SU-DHL-6 (cell line): ENCODE measurements at regions not wholly inside any gene's neighbourhood (a gene's known extent, or its start where the extent isn't known, plus 50 kb on each side); places are given as distances from the start of the nearest gene placed in this dataset.

Experiments used
- H2AFZ ChIP-seq: fragments of 200-600 bp; sonication (generic); 2 replicates; pipeline ENCODE4 v1.6.1; 2014; ENCODE audit warnings: low read depth, mild to moderate bottlenecking, moderate library complexity, mixed read lengths, antibody characterized with exemption, low read length; ENCODE audit not compliant: severe bottlenecking
- H3F3A ChIP-seq: fragments of 200-600 bp; shearing (Covaris generic); 2 replicates; pipeline ENCODE4 v1.6.0; 2016; ENCODE audit warnings: antibody characterized with exemption, mild to moderate bottlenecking; ENCODE audit not compliant: insufficient read depth
- H3K27ac ChIP-seq: fragments of 200-600 bp; sonication (generic); 2 replicates; pipeline ENCODE4 v1.5.1; 2016; ENCODE audit warnings: low read depth, mild to moderate bottlenecking, low read length, moderate library complexity, mixed read lengths
- H3K27me3 ChIP-seq: fragments of 200-600 bp; sonication (generic), shearing (Covaris generic); 2 replicates; pipeline ENCODE4 v1.6.0; 2014; ENCODE audit warnings: mild to moderate bottlenecking, low read length
- H3K36me3 ChIP-seq: fragments of 200-600 bp; sonication (generic); 2 replicates; pipeline ENCODE4 v1.6.1; 2014; ENCODE audit warnings: mild to moderate bottlenecking, low read length, mixed read lengths
- H3K4me2 ChIP-seq: fragments of 300-600, 200-600 bp; shearing (Covaris generic), sonication (generic); 2 replicates; pipeline ENCODE4 v1.6.0; 2014; ENCODE audit warnings: low read length, low read depth, mild to moderate bottlenecking; ENCODE audit not compliant: poor library complexity, severe bottlenecking
- H3K4me3 ChIP-seq: fragments of 200-600 bp; sonication (generic); 2 replicates; pipeline ENCODE4 v1.5.1; 2014; ENCODE audit warnings: antibody characterized with exemption, low read length, mild to moderate bottlenecking, mixed read lengths; ENCODE audit not compliant: insufficient read depth, poor library complexity, severe bottlenecking
- H3K79me2 ChIP-seq: fragments of 200-600 bp; sonication (generic); 2 replicates; pipeline ENCODE4 v1.6.1; 2014; ENCODE audit warnings: mild to moderate bottlenecking, low read length, moderate library complexity; ENCODE audit not compliant: insufficient read depth
- H3K9ac ChIP-seq: fragments of 200-600 bp; sonication (generic); 2 replicates; pipeline ENCODE4 v1.7.0; 2014; ENCODE audit warnings: mild to moderate bottlenecking, low read length
- H3K9me2 ChIP-seq: fragments of 200-600 bp; sonication (generic); replicated peaks from 2 replicates; pipeline ENCODE4 v1.6.1; 2014; ENCODE audit warnings: low read length; ENCODE audit not compliant: insufficient read depth
- H3K9me3 ChIP-seq: fragments of 200-600 bp; sonication (generic); 2 replicates; pipeline ENCODE4 v1.6.1; 2014; ENCODE audit warnings: low read length, mixed read lengths; ENCODE audit not compliant: insufficient read depth
- H4K20me1 ChIP-seq: fragments of 200-600 bp; sonication (generic); 2 replicates; pipeline ENCODE4 v1.6.1; 2014; ENCODE audit warnings: low read depth, mild to moderate bottlenecking, antibody characterized with exemption, low read length, moderate library complexity, mixed read lengths
- CTCF ChIP-seq: fragments of 200-600 bp; sonication (generic); IDR thresholded peaks from one replicate; pipeline ENCODE4 v1.5.1; 2017; ENCODE audit warnings: antibody characterized with exemption, mild to moderate bottlenecking, low read length, moderate library complexity; ENCODE audit not compliant: insufficient read depth, poor library complexity, severe bottlenecking
- EZH2phosphoT487 ChIP-seq: fragments of 200-600 bp; sonication (generic), shearing (Covaris generic); conservative IDR thresholded peaks from 2 replicates; pipeline ENCODE4 v1.6.1; 2018; ENCODE audit warnings: mild to moderate bottlenecking, antibody characterized with exemption, low read length, moderate library complexity, mixed read lengths

- no peak overlapping the region for H3K4me3 ChIP-seq
- H3K79me2 ChIP-seq = no peaks in the 10 kb centered on the region
- H3K9me3 ChIP-seq = no peaks in the 10 kb centered on the region
- H3K4me2 ChIP-seq = no peak overlapping the region
- no peaks in the 10 kb centered on the region for H3K36me3 ChIP-seq
- no peaks in the 10 kb centered on the region for H3F3A ChIP-seq
- no peaks in the 10 kb centered on the region for H3K27me3 ChIP-seq
- no peaks in the 10 kb centered on the region for H3K9me2 ChIP-seq
- no peak overlapping the region for H3K27ac ChIP-seq
- no peak overlapping the region for H2AFZ ChIP-seq
- H3K9ac ChIP-seq = no peak overlapping the region
- H4K20me1 ChIP-seq = no peaks in the 10 kb centered on the region
- TF ChIP-seq EZH2phosphoT487 = no peak
- TF ChIP-seq CTCF = no peak
These were observed 401.1 kb downstream of the EFNA5 start for GRCh38 chr5:107269678-107270077.

- Histone ChIP-seq H3K9me3 (no peaks in the 10 kb centered on the region), H3K4me2 (no peak overlapping the region), H3K36me3 (no peaks in the 10 kb centered on the region), H3F3A (no peaks in the 10 kb centered on the region), H3K4me3 (no peak overlapping the region), H3K9me2 (no peaks in the 10 kb centered on the region), H3K79me2 (no peaks in the 10 kb centered on the region), H3K27ac (no peak overlapping the region), H3K9ac (no peak overlapping the region), H2AFZ (no peak overlapping the region), H4K20me1 (no peaks in the 10 kb centered on the region), H3K27me3 (no peaks in the 10 kb centered on the region)
- TF ChIP-seq EZH2phosphoT487 (no peak), CTCF (no peak)
These were observed 401.5 kb downstream of the EFNA5 start for GRCh38 chr5:107269256-107269655.

GRCh38 chr5:107268241-107268640 lies 402.5 kb downstream of the EFNA5 start:
- TF ChIP-seq CTCF (no peak), EZH2phosphoT487 (no peak)
- no peaks in the 10 kb centered on the region for H3K79me2 ChIP-seq
- no peaks in the 10 kb centered on the region for H3K9me3 ChIP-seq
- H3K4me2 ChIP-seq = no peak overlapping the region
- no peaks in the 10 kb centered on the region for H3F3A ChIP-seq
- H3K27me3 ChIP-seq = no peaks in the 10 kb centered on the region
- H2AFZ ChIP-seq = no peak overlapping the region
- H3K9me2 ChIP-seq = no peaks in the 10 kb centered on the region
- H3K36me3 ChIP-seq = no peaks in the 10 kb centered on the region
- no peak overlapping the region for H3K9ac ChIP-seq
- no peak overlapping the region for H3K27ac ChIP-seq
- no peak overlapping the region for H3K4me3 ChIP-seq
- no peaks in the 10 kb centered on the region for H4K20me1 ChIP-seq

GRCh38 chr5:107266100-107266499 lies 404.6 kb downstream of the EFNA5 start:
- H3K9ac ChIP-seq = no peak overlapping the region
- H3K27ac ChIP-seq = no peak overlapping the region
- no peaks in the 10 kb centered on the region for H3K27me3 ChIP-seq
- no peak overlapping the region for H3K4me2 ChIP-seq
- no peaks in the 10 kb centered on the region for H3K36me3 ChIP-seq
- H2AFZ ChIP-seq = no peak overlapping the region
- no peaks in the 10 kb centered on the region for H3K9me2 ChIP-seq
- H3K79me2 ChIP-seq = no peaks in the 10 kb centered on the region
- no peak for TF ChIP-seq EZH2phosphoT487
- TF ChIP-seq CTCF = no peak
- H3K4me3 ChIP-seq = no peak overlapping the region
- no peaks in the 10 kb centered on the region for H3F3A ChIP-seq
- no peaks in the 10 kb centered on the region for H4K20me1 ChIP-seq
- no peaks in the 10 kb centered on the region for H3K9me3 ChIP-seq
